H1 (cell line): ENCODE measurements at regions not wholly inside any gene's neighbourhood (a gene's known extent, or its start where the extent isn't known, plus 50 kb on each side); places are given as distances from the start of the nearest gene placed in this dataset.

ENCODE experiments used
- CTCF ChIA-PET: fragments of 300-600 bp; sonication (Branson Sonifier 250); formaldehyde crosslinking; loops from one replicate; lab custom pipeline; 2021; ENCODE audit not compliant: partially characterized antibody; lab: Charles Lee
- POLR2A ChIA-PET: fragments of 300-600 bp; sonication (Branson Sonifier 250); formaldehyde crosslinking; loops from one replicate; lab custom pipeline; 2021; ENCODE audit warnings: inconsistent platforms; ENCODE audit not compliant: partially characterized antibody; lab: Charles Lee
- DNase-seq, 2 experiments: peaks; one replicate each; pipeline versions ENCODE4 v3.0.0 to v3.0.0-alpha.2; 2010 to 2022; ENCODE audit warnings: low spot score in 2 of 2, low read depth in 1 of 2, mixed read lengths in 1 of 2
- FAIRE-seq: peaks from 2 replicates; lab custom pipeline; 2011; peaks lifted over from hg19 to GRCh38; lab: Jason Lieb, UNC
- H2AFZ ChIP-seq: 2 replicates; pipeline ENCODE4 v1.8.1; 2012; ENCODE audit warnings: low read length, inconsistent platforms
- H2AK5ac ChIP-seq: 2 replicates; pipeline ENCODE4 v1.6.1; 2013; ENCODE audit warnings: low read depth, low read length
- H2BK120ac ChIP-seq: replicated peaks from 2 replicates; pipeline ENCODE3; 2013; ENCODE audit warnings: low read depth, low read length, inconsistent platforms
- H2BK12ac ChIP-seq: 2 replicates; pipeline ENCODE4 v1.6.1; 2013; ENCODE audit warnings: low read depth, low read length
- H2BK15ac ChIP-seq: 2 replicates; pipeline ENCODE4 v1.6.1; 2013; ENCODE audit warnings: low read length
- H2BK20ac ChIP-seq: 2 replicates; pipeline ENCODE4 v1.6.1; 2013; ENCODE audit warnings: low read length
- H2BK5ac ChIP-seq: 2 replicates; pipeline ENCODE4 v1.6.1; 2013; ENCODE audit warnings: low read depth, low read length
- H3K14ac ChIP-seq: 2 replicates; pipeline ENCODE4 v1.6.1; 2013; ENCODE audit warnings: inconsistent platforms; ENCODE audit not compliant: insufficient read length
- H3K18ac ChIP-seq: 2 replicates; pipeline ENCODE4 v1.6.1; 2013; ENCODE audit warnings: low read length; ENCODE audit errors: extremely low read depth
- H3K23ac ChIP-seq: 2 replicates; pipeline ENCODE4 v1.6.1; 2013; ENCODE audit warnings: inconsistent platforms; ENCODE audit not compliant: insufficient read length
- H3K23me2 ChIP-seq: 2 replicates; pipeline ENCODE4 v1.6.1; 2013; ENCODE audit warnings: low read depth, low read length
- H3K27ac ChIP-seq: 2 replicates; pipeline ENCODE4 v1.6.1; 2011; ENCODE audit warnings: low read depth, low read length, inconsistent platforms
- H3K27me3 ChIP-seq, 4 experiments: replicated peaks in 1 of 4; 1 replicate in 1 of 4; 2 replicates in 3 of 4; pipeline versions ENCODE4 v1.6.1 to v1.8.1; 2011 to 2013; ENCODE audit warnings: low read length in 3 of 4, mild to moderate bottlenecking in 3 of 4, inconsistent platforms in 2 of 4, mixed read lengths in 2 of 4, moderate library complexity in 1 of 4; ENCODE audit not compliant: control insufficient read depth in 3 of 4, insufficient read depth in 3 of 4; ENCODE audit errors: extremely low read depth in 1 of 4
- H3K36me3 ChIP-seq, 4 experiments: 2 replicates each; pipeline versions ENCODE4 v1.6.1 to v1.8.1; 2011 to 2013; ENCODE audit warnings: mild to moderate bottlenecking in 4 of 4, low read length in 3 of 4, moderate library complexity in 2 of 4, control low read depth in 1 of 4, inconsistent platforms in 1 of 4; ENCODE audit not compliant: insufficient read depth in 4 of 4, control insufficient read depth in 2 of 4
- H3K4ac ChIP-seq: replicated peaks from 2 replicates; pipeline ENCODE3; 2013; ENCODE audit warnings: low read length, low read depth, mixed read lengths, inconsistent platforms; ENCODE audit not compliant: insufficient read length
- H3K4me1 ChIP-seq, 4 experiments: replicated peaks in 1 of 4; 1 replicate in 1 of 4; 2 replicates in 3 of 4; pipeline versions ENCODE4 v1.6.1 to v1.8.1; 2011 to 2013; ENCODE audit warnings: low read length in 3 of 4, inconsistent platforms in 2 of 4, mixed read lengths in 1 of 4; ENCODE audit not compliant: insufficient read depth in 4 of 4, control insufficient read depth in 3 of 4
- H3K4me2 ChIP-seq, 2 experiments: 2 replicates each; pipeline versions ENCODE4 v1.6.1 to v1.8.1; 2011 to 2013; ENCODE audit warnings: low read depth in 2 of 2, low read length in 2 of 2, control low read depth in 1 of 2, inconsistent platforms in 1 of 2, mild to moderate bottlenecking in 1 of 2; ENCODE audit not compliant: insufficient read depth in 1 of 2
- H3K4me3 ChIP-seq, 4 experiments: fragments of 200-600, 300-600 bp in 1 of 4; sonication (generic), shearing (Covaris generic), sonication (Bioruptor Twin) in 1 of 4; 2 replicates each; pipeline versions ENCODE4 v1.5.1 to v1.8.1; 2011 to 2016; ENCODE audit warnings: low read length in 4 of 4, low read depth in 3 of 4, control low read depth in 2 of 4, inconsistent platforms in 2 of 4, mild to moderate bottlenecking in 2 of 4, mixed read lengths in 1 of 4, moderate library complexity in 1 of 4; ENCODE audit not compliant: insufficient read depth in 2 of 4; ENCODE audit errors: extremely low read depth in 1 of 4
- H3K56ac ChIP-seq: replicated peaks from 2 replicates; pipeline ENCODE3; 2013; ENCODE audit warnings: low read depth, mild to moderate bottlenecking, mixed read lengths, low read length, inconsistent platforms; ENCODE audit not compliant: insufficient read length
- H3K79me1 ChIP-seq: 2 replicates; pipeline ENCODE4 v1.6.1; 2013; ENCODE audit warnings: low read depth, low read length, control low read depth
- H3K79me2 ChIP-seq, 2 experiments: 2 replicates each; pipeline versions ENCODE4 v1.6.1 to v1.8.1; 2012 to 2013; ENCODE audit warnings: low read length in 2 of 2, mild to moderate bottlenecking in 2 of 2, inconsistent platforms in 1 of 2; ENCODE audit not compliant: insufficient read depth in 2 of 2, control insufficient read depth in 1 of 2
- H3K9ac ChIP-seq, 4 experiments: replicated peaks in 1 of 4; 1 replicate in 1 of 4; 2 replicates in 3 of 4; pipeline versions ENCODE4 v1.6.1 to v1.8.1; 2011 to 2013; ENCODE audit warnings: low read depth in 3 of 4, low read length in 3 of 4, control low read depth in 2 of 4, mild to moderate bottlenecking in 2 of 4, moderate library complexity in 2 of 4, inconsistent platforms in 1 of 4; ENCODE audit errors: extremely low read depth in 1 of 4
- H3K9me3 ChIP-seq, 2 experiments: 2 replicates each; pipeline versions ENCODE4 v1.6.1 to v1.8.1; 2012 to 2013; ENCODE audit warnings: mild to moderate bottlenecking in 2 of 2, moderate library complexity in 2 of 2, control low read depth in 1 of 2, inconsistent platforms in 1 of 2, low read depth in 1 of 2, low read length in 1 of 2, mixed read lengths in 1 of 2; ENCODE audit not compliant: insufficient read depth in 2 of 2
- H4K20me1 ChIP-seq, 2 experiments: replicated peaks in 1 of 2; 2 replicates each; pipeline versions ENCODE3 to v1.8.1; 2011 to 2013; ENCODE audit warnings: inconsistent platforms in 2 of 2, low read length in 2 of 2, mild to moderate bottlenecking in 1 of 2; ENCODE audit not compliant: insufficient read depth in 2 of 2, control insufficient read depth in 1 of 2
- H4K5ac ChIP-seq: 2 replicates; pipeline ENCODE4 v1.6.1; 2013; ENCODE audit warnings: low read length, low read depth, mixed read lengths, inconsistent platforms; ENCODE audit not compliant: insufficient read length
- H4K8ac ChIP-seq: 2 replicates; pipeline ENCODE4 v1.8.0; 2013; ENCODE audit warnings: mild to moderate bottlenecking, moderate library complexity, low read length, inconsistent platforms; ENCODE audit not compliant: insufficient read depth; ENCODE audit errors: extremely low read depth
- H4K91ac ChIP-seq: replicated peaks from 2 replicates; pipeline ENCODE3; 2013; ENCODE audit warnings: low read length, mixed read lengths, inconsistent platforms; ENCODE audit not compliant: insufficient read length
- CREB1 ChIP-seq: IDR thresholded peaks from 2 replicates; pipeline ENCODE4 v1.6.1; 2012; ENCODE audit warnings: inconsistent platforms
- GABPA ChIP-seq: IDR thresholded peaks from 2 replicates; pipeline ENCODE4 v1.6.1; 2011; ENCODE audit warnings: mild to moderate bottlenecking, low read length, moderate library complexity, borderline replicate concordance; ENCODE audit not compliant: insufficient read depth
- PHF8 ChIP-seq: fragments of 200-600 bp; sonication (generic); conservative IDR thresholded peaks from 2 replicates; pipeline ENCODE4 v1.7.1; 2012; ENCODE audit warnings: low read depth, mild to moderate bottlenecking, inconsistent platforms, low read length, moderate library complexity
- RBBP5 ChIP-seq: IDR thresholded peaks from 2 replicates; pipeline ENCODE4 v1.7.1; 2012; ENCODE audit warnings: low read depth, mild to moderate bottlenecking, inconsistent platforms, low read length, moderate library complexity, borderline replicate concordance
- RFX5 ChIP-seq: IDR thresholded peaks from 2 replicates; pipeline ENCODE4 v1.6.1; 2011; ENCODE audit warnings: low read depth, low read length, improper control_type of control experiment, borderline replicate concordance
- RNF2 ChIP-seq: fragments of 200-900, 300-1000 bp; sonication (generic); IDR thresholded peaks from 2 replicates; pipeline ENCODE4 v1.7.1; 2016; ENCODE audit warnings: borderline replicate concordance, low read depth, mild to moderate bottlenecking, antibody characterized with exemption, low read length; ENCODE audit not compliant: poor library complexity, severe bottlenecking; ENCODE audit errors: missing control alignments
- SP1 ChIP-seq: IDR thresholded peaks from 2 replicates; pipeline ENCODE4 v1.6.1; 2011; ENCODE audit warnings: low read depth, low read length
- TEAD4 ChIP-seq: IDR thresholded peaks from 2 replicates; pipeline ENCODE4 v1.6.1; 2012; ENCODE audit warnings: low read depth, low read length, inconsistent platforms, mixed read lengths
- WGBS, 2 experiments: shearing (Covaris generic) in 1 of 2; methylation state at CpG; one replicate each; pipeline versions ENCODE4 v1.1.6 to v1.1.7; 2013 to 2015; ENCODE audit warnings: low lambda C conversion rate in 2 of 2, mixed read lengths in 2 of 2, inconsistent platforms in 1 of 2, low coverage in 1 of 2, missing lambda C conversion rate in 1 of 2; ENCODE audit not compliant: insufficient replicate concordance in 2 of 2, insufficient coverage in 1 of 2, insufficient read length in 1 of 2; ENCODE audit errors: extremely low coverage in 1 of 2, missing lambda C conversion rate in 1 of 2; 5-methylcytosine and 5-hydroxymethylcytosine counted together

GRCh38 chr12:19962192-19962591 is 406.1 kb upstream of the PDE3A start:
- Histone ChIP-seq H3K79me1 (no peaks in the 10 kb centered on the region), H2AK5ac (no peak overlapping the region), H3K4me1 (no peaks in the 10 kb centered on the region), H3K18ac (no peak overlapping the region), H3K4me3 (no peak overlapping the region), H2BK5ac (no peak overlapping the region), H2AFZ (no peak overlapping the region), H3K9me3 (no peaks in the 10 kb centered on the region), H3K4ac (no peak overlapping the region), H4K20me1 (no peaks in the 10 kb centered on the region), H3K27ac (no peak overlapping the region), H3K23ac (no peak overlapping the region), H2BK12ac (no peak overlapping the region), H3K27me3 (no peaks in the 10 kb centered on the region), H3K9ac (no peak overlapping the region), H2BK15ac (no peak overlapping the region), H4K91ac (no peak overlapping the region), H3K14ac (no peak overlapping the region), H3K4me2 (no peak overlapping the region), H4K8ac (no peak overlapping the region), H4K5ac (no peak overlapping the region), H2BK120ac (no peak overlapping the region), H3K56ac (no peak overlapping the region), H3K79me2 (no peaks in the 10 kb centered on the region), H3K23me2 (no peaks in the 10 kb centered on the region), H3K36me3 (no peaks in the 10 kb centered on the region), H2BK20ac (no peak overlapping the region)
- WGBS, 2 experiments, result 71% methylated on average over 5 of the region's 5 CpGs; no CpG with 5 or more reads in 1 of the 2 experiments
- no peak for DNase-seq
- POLR2A ChIA-PET, result no interaction called here
- CTCF ChIA-PET, result interaction anchor here (0.6 kb wide), 1 partner anchor 38 kb away, joined by 3 read pairs; no protein-coding TSS in a partner anchor
- FAIRE-seq, result no peak
- TF ChIP-seq PHF8, result no peak
- TF ChIP-seq CREB1, result no peak
- TF ChIP-seq RFX5, result no peak
- TF ChIP-seq SP1, result no peak
- no peak for TF ChIP-seq RBBP5
- TF ChIP-seq RNF2, result no peak
- TF ChIP-seq TEAD4, result no peak
- no peak for TF ChIP-seq GABPA
